Activated CD4-positive, alpha-beta T cell treated with anti-CD3 and anti-CD28 coated beads for 36 hours (primary cell): ENCODE measurements at regions not wholly inside any gene's neighbourhood (a gene's known extent, or its start where the extent isn't known, plus 50 kb on each side); places are given as distances from the start of the nearest gene placed in this dataset.

Source experiments
- ATAC-seq: fragments of 200-7000 bp; cut with Tn5 transposase; one replicate; pipeline ENCODE4 v1.10.0; 2021; ENCODE audit warnings: mild to moderate bottlenecking, moderate library complexity
- CTCF ChIA-PET: fragments of 350-600 bp; sonication (Branson Sonifier 250); formaldehyde crosslinking; loops from one replicate; lab custom pipeline; 2021; ENCODE audit warnings: antibody characterized with exemption; lab: Charles Lee
- POLR2A ChIA-PET: fragments of 350-600 bp; sonication (Branson Sonifier 250); formaldehyde crosslinking; loops from one replicate; lab custom pipeline; 2021; ENCODE audit warnings: antibody characterized with exemption, inconsistent platforms; lab: Charles Lee
- DNase-seq: peaks from one replicate; pipeline ENCODE4 v3.0.0-alpha.2; 2020
- H3K27ac Mint-ChIP-seq: one replicate; pipeline ENCODE4 v1.8.0; 2021; ENCODE audit warnings: mixed read lengths
- H3K27me3 Mint-ChIP-seq: one replicate; pipeline ENCODE4 v1.8.0; 2021; ENCODE audit warnings: mixed read lengths
- H3K36me3 Mint-ChIP-seq: one replicate; pipeline ENCODE4 v1.8.0; 2021; ENCODE audit warnings: low read depth, mixed read lengths
- H3K4me1 Mint-ChIP-seq: one replicate; pipeline ENCODE4 v1.8.0; 2021; ENCODE audit warnings: mixed read lengths
- H3K4me3 Mint-ChIP-seq: one replicate; pipeline ENCODE4 v1.8.0; 2021; ENCODE audit warnings: mild to moderate bottlenecking, moderate library complexity, mixed read lengths
- H3K9me3 Mint-ChIP-seq: one replicate; pipeline ENCODE4 v1.8.0; 2021; ENCODE audit warnings: low read depth, mixed read lengths
- intact Hi-C, 2 experiments: fragments of 100-400 bp; cut with DNase I in 1 of 2; cut with micrococcal nuclease in 1 of 2; formaldehyde crosslinking; loops; one replicate each; pipeline versions ENCODE4 v1.14.2 to v1.15.1; 2022 to 2024; cut with DNase I, micrococcal nuclease

GRCh38 chr18:3360211-3360610, 89.8 kb upstream of the TGIF1 start:
- ChIA-PET CTCF (interaction anchor here (0.5 kb wide), 1 partner anchor 42 kb away, joined by 3 read pairs; no protein-coding TSS in a partner anchor), POLR2A (no interaction called here)
- no peaks in the 10 kb centered on the region for H3K36me3 Mint-ChIP-seq
- no peak for ATAC-seq
- H3K27ac Mint-ChIP-seq = no peak overlapping the region
- no peaks in the 10 kb centered on the region for H3K27me3 Mint-ChIP-seq
- H3K4me1 Mint-ChIP-seq = peaks cover 17% of the 10 kb centered on the region
- H3K4me3 Mint-ChIP-seq = no peak overlapping the region
- DNase-seq = no peak
- no peaks in the 10 kb centered on the region for H3K9me3 Mint-ChIP-seq
- intact Hi-C loops = no loop called here

GRCh38 chr18:3367491-3368091, 82.4 kb upstream of the TGIF1 start:
- Mint-ChIP-seq H3K4me3 (no peak overlapping the region), H3K36me3 (no peaks in the 10 kb centered on the region), H3K9me3 (no peaks in the 10 kb centered on the region), H3K4me1 (peaks cover 2% of the 10 kb centered on the region), H3K27me3 (peaks cover 6% of the 10 kb centered on the region), H3K27ac (no peak overlapping the region)
- no peak for DNase-seq
- CTCF ChIA-PET = no interaction called here
- POLR2A ChIA-PET = no interaction called here
- intact Hi-C loops = no loop called here
- no peak for ATAC-seq

- H3K27me3 Mint-ChIP-seq = peaks cover 6% of the 10 kb centered on the region
- ChIA-PET CTCF (no interaction called here), POLR2A (no interaction called here)
- no peaks in the 10 kb centered on the region for H3K36me3 Mint-ChIP-seq
- intact Hi-C loops = no loop called here
- H3K4me3 Mint-ChIP-seq = no peak overlapping the region
- H3K4me1 Mint-ChIP-seq = peaks cover 2% of the 10 kb centered on the region
- H3K9me3 Mint-ChIP-seq = no peaks in the 10 kb centered on the region
- ATAC-seq (no peak), DNase-seq (no peak)
- no peak overlapping the region for H3K27ac Mint-ChIP-seq
Measured at GRCh38 chr18:3368193-3368592, 81.8 kb upstream of the TGIF1 start.

- H3K4me1 Mint-ChIP-seq = peaks cover 10% of the 10 kb centered on the region
- ATAC-seq = no peak
- no peak for DNase-seq
- H3K27ac Mint-ChIP-seq = no peak overlapping the region
- no peaks in the 10 kb centered on the region for H3K36me3 Mint-ChIP-seq
- ChIA-PET POLR2A (interaction anchor here (0.7 kb wide), 1 partner anchor 68 kb away, joined by 4 read pairs; no protein-coding TSS in a partner anchor), CTCF (interaction anchor here (0.6 to 2.4 kb wide), 8 partner anchors 9 to 286 kb away, joined by 3 to 9 read pairs (median 4); no protein-coding TSS in a partner anchor)
- no peak overlapping the region for H3K4me3 Mint-ChIP-seq
- H3K9me3 Mint-ChIP-seq = no peaks in the 10 kb centered on the region
- peaks cover 10% of the 10 kb centered on the region for H3K27me3 Mint-ChIP-seq
- intact Hi-C loops = loop anchor here (1.0 to 2.0 kb wide), 12 partner anchors 39 to 287 kb away; partner anchors contain the start of gene TGIF1 (in 1 of the 2)
Measured at GRCh38 chr18:3379685-3380084, 70.3 kb upstream of the TGIF1 start.

GRCh38 chr18:3380384-3380961, 69.5 kb upstream of the TGIF1 start:
- ATAC-seq = peak; percentile 97
- Mint-ChIP-seq H3K4me3 (no peak overlapping the region), H3K9me3 (no peaks in the 10 kb centered on the region), H3K36me3 (no peaks in the 10 kb centered on the region), H3K4me1 (peaks cover 10% of the 10 kb centered on the region), H3K27ac (no peak overlapping the region), H3K27me3 (peaks cover 10% of the 10 kb centered on the region)
- POLR2A ChIA-PET = interaction anchor here (0.6 to 1.0 kb wide), 4 partner anchors 23 to 383 kb away, joined by 3 to 5 read pairs (median 4); no protein-coding TSS in a partner anchor
- CTCF ChIA-PET = interaction anchor here (0.5 to 2.4 kb wide), 17 partner anchors 10 to 285 kb away, joined by 3 to 9 read pairs (median 3); no protein-coding TSS in a partner anchor
- intact Hi-C loops = loop anchor here (1.0 to 2.0 kb wide), 12 partner anchors 40 to 286 kb away; partner anchors contain the start of gene TGIF1 (in 1 of the 2)
- DNase-seq = peak; percentile 49

- H3K4me3 Mint-ChIP-seq = no peak overlapping the region
- no peak overlapping the region for H3K27ac Mint-ChIP-seq
- intact Hi-C loops = no loop called here
- no peaks in the 10 kb centered on the region for H3K9me3 Mint-ChIP-seq
- ChIA-PET CTCF (interaction anchor here (1.1 to 4.4 kb wide), 5 partner anchors 11 to 283 kb away, joined by 3 to 14 read pairs (median 5); no protein-coding TSS in a partner anchor), POLR2A (interaction anchor here (0.6 to 0.9 kb wide), 3 partner anchors 39 to 209 kb away, joined by 3 to 6 read pairs (median 5); no protein-coding TSS in a partner anchor)
- H3K36me3 Mint-ChIP-seq = no peaks in the 10 kb centered on the region
- ATAC-seq (no peak), DNase-seq (no peak)
- H3K27me3 Mint-ChIP-seq = peaks cover 6% of the 10 kb centered on the region
- peaks cover 10% of the 10 kb centered on the region for H3K4me1 Mint-ChIP-seq
Measured at GRCh38 chr18:3383381-3383915, 66.5 kb upstream of the TGIF1 start.

GRCh38 chr18:3384664-3385563, 65.1 kb upstream of the TGIF1 start:
- POLR2A ChIA-PET = no interaction called here
- Mint-ChIP-seq H3K27ac (no peak overlapping the region), H3K4me3 (no peak overlapping the region), H3K27me3 (peaks cover 6% of the 10 kb centered on the region), H3K36me3 (peaks cover 2% of the 10 kb centered on the region), H3K4me1 (peaks cover 8% of the 10 kb centered on the region), H3K9me3 (peaks cover 3% of the 10 kb centered on the region)
- DNase-seq (no peak), ATAC-seq (no peak)
- intact Hi-C loops = no loop called here
- CTCF ChIA-PET = interaction anchor here (0.6 to 4.4 kb wide), 4 partner anchors 28 to 281 kb away, joined by 3 to 14 read pairs (median 4); no protein-coding TSS in a partner anchor

GRCh38 chr18:3388323-3388722, 61.6 kb upstream of the TGIF1 start:
- peaks cover 8% of the 10 kb centered on the region for H3K36me3 Mint-ChIP-seq
- H3K27me3 Mint-ChIP-seq = peaks cover 2% of the 10 kb centered on the region
- ATAC-seq (no peak), DNase-seq (no peak)
- no peak overlapping the region for H3K27ac Mint-ChIP-seq
- ChIA-PET POLR2A (no interaction called here), CTCF (interaction anchor here (1.0 to 1.5 kb wide), 2 partner anchors 22 to 66 kb away, joined by 4 to 6 read pairs; no protein-coding TSS in a partner anchor)
- intact Hi-C loops = no loop called here
- no peaks in the 10 kb centered on the region for H3K4me1 Mint-ChIP-seq
- no peak overlapping the region for H3K4me3 Mint-ChIP-seq
- H3K9me3 Mint-ChIP-seq = peaks cover 12% of the 10 kb centered on the region

GRCh38 chr18:3388980-3389379, 61.0 kb upstream of the TGIF1 start:
- ATAC-seq = no peak

GRCh38 chr18:3389977-3390376, 60.0 kb upstream of the TGIF1 start:
- no peaks in the 10 kb centered on the region for H3K27me3 Mint-ChIP-seq
- DNase-seq (no peak), ATAC-seq (no peak)
- peaks cover 17% of the 10 kb centered on the region for H3K9me3 Mint-ChIP-seq
- intact Hi-C loops = no loop called here
- H3K4me1 Mint-ChIP-seq = no peaks in the 10 kb centered on the region
- H3K36me3 Mint-ChIP-seq = peaks cover 10% of the 10 kb centered on the region
- POLR2A ChIA-PET = no interaction called here
- no peak overlapping the region for H3K27ac Mint-ChIP-seq
- CTCF ChIA-PET = no interaction called here
- H3K4me3 Mint-ChIP-seq = no peak overlapping the region

More at GRCh38 chr18:3388980-3389379, 61.0 kb upstream of the TGIF1 start:
- Mint-ChIP-seq H3K27ac (no peak overlapping the region), H3K4me3 (no peak overlapping the region), H3K27me3 (no peaks in the 10 kb centered on the region), H3K9me3 (peaks cover 12% of the 10 kb centered on the region), H3K36me3 (peaks cover 8% of the 10 kb centered on the region), H3K4me1 (no peaks in the 10 kb centered on the region)
- DNase-seq = no peak
- intact Hi-C loops = no loop called here
- POLR2A ChIA-PET = no interaction called here
- CTCF ChIA-PET = interaction anchor here (0.5 kb wide), 1 partner anchor 92 kb away, joined by 3 read pairs; no protein-coding TSS in a partner anchor
